GM19025 (cell line): ENCODE measurements at regions not wholly inside any gene's neighbourhood (a gene's known extent, or its start where the extent isn't known, plus 50 kb on each side); places are given as distances from the start of the nearest gene placed in this dataset.
"Not testable (repeated sequence)": the region's sequence is repeated elsewhere in the genome, so short reads cannot be mapped to it uniquely, and the experiment has no call there.

Experiments used
- ATAC-seq: cut with Tn5 transposase; IDR thresholded peaks from one replicate; pipeline ENCODE4 v1.9.1; 2021; ENCODE audit warnings: mild to moderate bottlenecking, low read depth, moderate library complexity; ENCODE audit not compliant: unreplicated experiment

GRCh38 chr6:40162074-40162473, 227.8 kb upstream of the MOCS1 start:
- ATAC-seq, result no peak

- no peak for ATAC-seq
Observed at GRCh38 chr6:40160826-40161225, 226.6 kb upstream of the MOCS1 start.

DNA sequence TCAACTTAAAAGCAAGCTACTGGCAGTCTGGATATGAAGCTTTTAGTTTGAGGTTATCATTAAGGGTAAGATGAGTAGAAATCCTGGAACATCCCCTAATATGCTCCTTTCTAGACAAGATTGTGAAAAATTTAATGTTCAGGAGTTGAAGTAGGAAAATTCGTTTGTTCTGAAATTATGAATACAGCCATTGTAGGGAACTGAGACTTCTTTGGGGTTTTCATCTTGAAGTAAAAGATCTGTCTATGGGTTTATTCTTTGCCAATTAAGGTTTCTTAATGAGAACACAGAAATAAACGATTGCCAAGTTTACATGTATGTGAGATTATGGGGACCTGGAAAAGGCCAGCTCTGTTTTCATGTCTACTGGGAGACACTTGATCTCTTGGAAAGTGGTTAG, 225.6 kb upstream of the MOCS1 start:
- no peak for ATAC-seq

DNA sequence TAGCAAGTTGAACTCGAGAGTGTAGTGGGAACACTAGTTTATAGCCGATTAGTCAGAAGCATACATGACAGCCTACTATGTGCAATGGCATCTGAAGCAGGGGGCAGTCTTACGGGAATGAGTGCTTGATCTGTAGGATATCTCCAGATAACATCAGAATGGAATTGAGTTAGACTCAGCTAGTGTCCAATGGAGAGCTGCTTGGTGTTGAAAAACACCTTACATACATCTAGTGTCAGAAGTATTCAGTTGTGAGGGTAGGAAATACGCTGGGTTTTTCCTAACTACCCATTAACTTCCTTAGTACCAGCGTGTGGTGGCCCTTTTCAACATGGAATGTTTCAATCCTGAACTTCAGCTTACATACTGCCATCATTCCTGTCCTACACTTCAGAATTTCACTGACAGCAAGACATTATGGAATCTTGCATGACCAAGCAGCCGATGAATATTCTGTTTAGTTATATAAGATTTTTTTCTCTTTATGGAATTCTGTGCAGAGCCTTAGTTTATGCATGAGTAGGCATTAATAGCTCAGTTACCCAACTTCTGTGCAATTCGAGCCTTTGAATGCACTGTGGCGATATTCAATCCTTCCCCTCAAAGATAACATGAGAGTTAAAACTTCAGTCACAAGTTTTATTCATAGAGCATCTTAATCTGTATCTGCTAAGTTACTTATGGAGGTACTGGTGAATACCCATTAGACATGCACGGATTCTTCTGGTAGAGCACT, 218.6 kb upstream of the MOCS1 start:
- no peak for ATAC-seq

DNA sequence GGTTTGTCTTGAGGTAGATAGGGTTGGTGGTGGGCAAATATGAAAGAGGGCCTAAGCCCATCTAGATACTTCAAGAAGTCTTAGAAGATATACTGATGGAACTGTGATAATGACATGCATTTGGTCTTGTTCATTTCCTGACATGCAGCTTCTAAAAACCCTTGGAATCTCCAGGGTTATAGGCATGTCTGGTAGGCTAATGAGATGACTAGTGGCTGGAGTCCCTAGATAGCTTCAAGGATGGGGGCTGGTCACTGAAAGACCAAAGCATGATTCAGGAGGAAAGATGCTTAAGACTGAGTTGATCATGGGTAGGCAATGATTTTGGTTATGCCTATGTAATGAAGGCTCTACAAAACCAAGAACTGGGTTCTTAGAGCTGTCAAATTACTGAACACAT, 217.9 kb upstream of the MOCS1 start:
- no peak for ATAC-seq

- peak; percentile 94 for ATAC-seq
Observed at GRCh38 chr6:40148882-40149573, 214.8 kb upstream of the MOCS1 start.

DNA sequence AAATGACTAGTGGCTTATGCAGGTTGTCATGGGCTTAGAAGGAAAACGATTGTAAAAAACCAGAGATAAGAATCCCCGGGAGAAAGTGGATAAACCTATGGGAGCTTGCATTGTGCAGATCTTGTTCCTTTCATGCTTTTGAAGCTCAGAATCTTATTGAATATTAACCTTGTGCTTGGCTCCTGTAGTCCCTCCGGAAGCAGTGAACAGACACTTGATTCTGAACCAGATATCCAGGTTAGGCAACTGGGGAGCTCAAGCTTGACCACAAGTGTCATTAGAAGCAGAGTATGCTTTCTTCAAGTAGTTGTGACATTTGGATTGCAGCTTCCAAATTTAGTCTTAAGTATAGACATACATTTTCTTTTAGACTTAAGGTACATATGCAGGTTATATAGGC, 212.6 kb upstream of the MOCS1 start:
- ATAC-seq, result peak; percentile 29

DNA sequence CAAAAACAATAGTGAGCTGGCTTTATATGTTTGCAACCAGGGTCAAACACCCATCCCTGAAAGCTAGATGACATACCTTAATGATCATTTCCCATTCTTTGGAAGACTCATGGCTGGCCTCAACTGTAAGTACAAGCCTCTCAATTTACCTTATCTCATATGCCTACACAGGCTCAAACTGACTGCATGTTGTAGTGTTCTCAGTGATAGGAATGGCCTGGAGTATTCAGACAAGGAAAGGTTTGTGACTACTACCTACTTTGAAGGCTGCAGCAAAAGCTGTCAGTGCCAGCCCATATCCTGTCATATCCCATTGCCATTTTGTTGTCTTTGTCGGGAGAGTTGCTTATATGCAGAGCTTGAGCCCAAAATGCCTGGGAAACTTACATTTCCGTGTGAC, 205.2 kb upstream of the MOCS1 start:
- no peak for ATAC-seq

GRCh38 chr6:40138273-40138720, 204.0 kb upstream of the MOCS1 start:
- ATAC-seq, result no peak

- ATAC-seq, result no peak
Observed at GRCh38 chr6:40135491-40136072, 201.3 kb upstream of the MOCS1 start.

DNA sequence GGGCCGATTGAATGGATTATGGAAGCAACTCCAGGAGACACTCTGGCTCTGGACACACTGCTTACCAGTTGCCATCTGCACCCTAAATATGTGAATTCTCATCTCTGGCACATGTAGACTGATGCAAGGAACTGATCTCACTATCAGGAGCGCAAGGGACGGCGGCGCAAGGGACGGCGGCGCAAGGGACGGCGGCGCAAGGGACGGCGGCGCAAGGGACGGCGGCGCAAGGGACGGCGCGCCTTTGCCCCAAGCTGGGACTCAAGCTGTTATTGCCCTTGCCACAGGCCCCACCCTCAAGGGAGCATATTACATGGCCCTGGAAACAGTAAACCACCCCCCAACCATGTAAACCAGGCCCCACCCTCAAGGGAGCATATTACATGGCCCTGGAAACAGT, 199.7 kb upstream of the MOCS1 start:
- ATAC-seq, result not testable (repeated sequence)

DNA sequence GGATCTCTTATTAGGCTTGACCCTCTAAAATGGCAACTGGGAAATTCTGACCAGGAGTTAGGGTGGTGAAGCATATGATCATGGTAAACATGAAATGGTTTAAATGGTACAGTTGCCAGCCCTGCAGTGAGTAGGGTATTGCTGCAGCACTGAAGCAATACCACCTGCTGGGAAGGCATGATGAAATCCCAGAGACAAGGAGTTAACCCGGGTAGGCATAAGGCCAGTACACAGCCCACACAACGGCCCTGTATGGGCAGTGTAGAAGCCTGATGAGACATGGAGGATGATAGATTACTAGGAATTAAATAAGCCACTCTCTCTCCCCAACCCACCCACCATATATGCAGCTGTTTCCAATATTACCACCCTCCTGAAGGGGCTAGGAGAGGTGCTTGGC, 197.4 kb upstream of the MOCS1 start:
- ATAC-seq, result no peak

GRCh38 chr6:40128127-40128526, 193.9 kb upstream of the MOCS1 start:
- ATAC-seq, result no peak

DNA sequence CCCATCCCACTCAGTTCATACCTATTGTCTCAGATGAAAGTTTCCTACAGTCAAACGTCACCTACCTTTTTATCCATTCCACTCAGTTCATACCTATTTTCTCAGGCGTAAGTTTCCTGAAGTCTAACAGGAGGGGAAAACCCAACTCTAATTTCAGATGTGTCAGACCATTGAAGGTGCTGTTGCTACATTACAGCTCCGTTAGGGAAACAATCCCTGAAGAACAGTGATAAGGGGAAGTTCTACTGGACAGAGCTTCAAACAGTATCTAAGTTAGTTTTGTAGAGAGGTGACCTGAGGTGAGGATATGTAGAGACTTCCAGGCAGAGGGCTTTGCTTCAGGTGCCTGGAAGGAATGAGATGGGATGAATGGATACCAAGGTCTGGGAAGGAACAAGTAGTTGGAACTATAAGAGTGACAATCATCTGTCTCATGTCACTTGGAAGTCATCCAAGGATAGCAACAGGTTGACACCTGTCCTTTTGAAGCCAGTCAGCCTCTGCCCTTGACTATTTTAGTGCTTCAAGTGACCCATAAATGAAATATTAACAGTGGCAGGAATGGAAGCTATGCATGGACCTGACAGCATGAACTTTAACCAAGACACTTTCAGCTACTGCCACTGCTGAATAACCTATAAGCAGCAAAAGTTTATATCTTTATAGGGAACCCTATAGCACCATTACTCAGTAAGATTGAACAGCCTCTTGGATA, 191.6 kb upstream of the MOCS1 start:
- ATAC-seq, result no peak

DNA sequence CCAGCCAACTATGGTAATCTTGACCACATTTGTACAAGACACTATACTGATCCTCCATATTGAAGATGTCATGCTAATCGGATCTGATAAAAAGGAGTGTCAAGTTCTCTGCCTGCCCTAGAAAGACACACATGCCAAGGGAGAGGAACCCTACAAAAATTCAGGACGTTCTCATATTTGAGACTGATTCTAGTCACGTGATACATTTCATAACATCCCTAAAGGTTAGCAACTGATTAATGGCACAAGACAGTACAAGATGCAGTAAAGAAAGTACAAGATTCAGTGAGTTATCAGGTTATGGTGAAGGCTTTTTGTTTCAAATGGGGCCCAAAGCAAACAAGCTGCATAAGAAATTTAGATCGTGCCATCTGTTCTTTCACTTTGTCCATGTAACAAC, 190.7 kb upstream of the MOCS1 start:
- no peak for ATAC-seq

DNA sequence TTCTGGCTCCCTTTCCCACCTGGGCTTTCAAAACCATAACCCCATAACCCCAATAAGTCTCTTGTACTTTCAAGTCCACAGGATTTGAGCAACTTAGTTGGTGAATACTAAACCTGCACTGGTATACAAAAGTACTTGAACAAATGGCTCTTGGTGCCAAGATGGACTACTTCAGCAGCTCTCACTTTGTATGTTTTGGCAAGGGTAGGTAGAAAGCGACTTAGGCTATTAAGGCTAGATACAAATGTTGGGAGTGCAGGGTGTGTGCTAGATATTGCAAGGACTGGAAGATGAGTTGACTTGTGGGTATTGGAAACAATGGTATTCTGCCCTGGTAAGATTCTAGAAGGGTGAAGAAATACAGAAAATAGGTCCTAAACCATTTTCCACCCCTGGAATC, 182.6 kb upstream of the MOCS1 start:
- no peak for ATAC-seq

DNA sequence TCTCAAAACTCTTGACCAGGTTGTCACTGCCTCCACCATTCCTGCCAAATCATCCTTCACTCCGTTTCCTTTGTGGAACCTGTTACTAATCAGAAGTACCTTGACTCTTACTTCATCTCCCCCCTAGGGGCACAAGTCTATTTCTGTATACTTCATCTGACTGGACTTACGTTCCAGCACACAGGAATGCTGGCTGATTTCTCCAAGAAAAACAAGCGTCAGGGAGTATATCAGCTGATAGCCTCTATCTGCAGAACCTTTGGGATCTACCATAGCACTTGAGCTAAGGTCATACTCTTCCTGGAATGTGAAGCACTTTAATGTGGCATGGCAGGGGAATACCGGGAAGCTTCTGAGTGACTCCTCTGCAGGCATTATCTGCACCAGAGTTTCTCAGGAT, 178.1 kb upstream of the MOCS1 start:
- no peak for ATAC-seq

GRCh38 chr6:40108736-40109135, 174.5 kb upstream of the MOCS1 start:
- no peak for ATAC-seq

- ATAC-seq, result no peak
Observed at GRCh38 chr6:40106840-40107239, 172.6 kb upstream of the MOCS1 start.

DNA sequence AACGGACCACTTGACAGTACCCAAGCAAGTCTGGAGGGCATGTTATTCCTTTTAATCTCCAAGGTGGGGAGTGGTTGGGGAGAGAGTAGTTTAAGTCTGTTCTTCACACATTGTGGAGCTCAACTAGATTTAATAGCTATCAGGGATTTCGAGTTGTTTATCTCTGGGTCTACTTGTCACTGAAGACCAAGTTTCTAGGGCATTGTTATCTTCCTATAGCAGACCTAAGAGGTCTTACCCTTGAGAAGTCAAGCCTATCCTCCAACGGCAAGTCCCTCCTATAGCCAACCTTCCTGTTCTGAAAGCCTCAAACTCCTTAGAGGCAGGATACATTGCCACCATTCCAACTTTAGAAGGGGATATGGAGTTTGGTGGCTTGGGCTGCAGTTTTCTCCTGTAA, 164.5 kb upstream of the MOCS1 start:
- ATAC-seq, result no peak

DNA sequence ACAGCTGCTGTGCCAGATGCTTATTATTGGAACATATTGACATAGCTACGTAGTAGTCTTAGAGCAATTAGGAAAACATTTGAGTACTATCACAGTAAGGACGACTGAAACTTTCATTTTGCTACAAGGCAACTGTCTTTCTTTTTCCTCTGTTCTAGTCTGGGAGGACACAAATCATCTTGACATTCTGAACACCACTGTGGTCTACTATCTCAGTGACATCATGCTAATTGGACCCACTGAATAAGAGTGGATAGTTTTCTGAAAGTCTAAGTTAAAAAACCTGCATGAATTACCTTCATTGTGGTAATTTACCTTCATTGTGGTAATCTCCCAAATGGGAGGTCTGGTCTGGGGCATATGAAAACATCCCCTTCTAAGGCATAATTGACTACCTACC, 163.3 kb upstream of the MOCS1 start:
- no peak for ATAC-seq
